Endothelial cell of umbilical vein (primary cell): ENCODE measurements at regions not wholly inside any gene's neighbourhood (a gene's known extent, or its start where the extent isn't known, plus 50 kb on each side); places are given as distances from the start of the nearest gene placed in this dataset.
A peak's percentile ranks its signal among the peaks of the same experiment; 100 is the strongest.

Experiments used
- BruUV-seq: library from RNA; stranded (reverse); fragments of 400-500 nt; replicated peaks from 2 replicates; lab custom pipeline; 2021; lab: Mats Ljungman, UMichigan
- CTCF ChIA-PET: fragments of 300-600, 350-600 bp; sonication (Branson Sonifier 250); formaldehyde crosslinking; loops from one replicate; lab custom pipeline; 2021; ENCODE audit warnings: antibody characterized with exemption, inconsistent platforms; lab: Charles Lee
- POLR2A ChIA-PET: fragments of 300-600, 350-600 bp; sonication (Branson Sonifier 250); formaldehyde crosslinking; loops from one replicate; lab custom pipeline; 2021; ENCODE audit warnings: antibody characterized with exemption, inconsistent platforms; lab: Charles Lee
- DNase-seq: peaks from one replicate; pipeline ENCODE4 v3.0.0-alpha.2; 2011; ENCODE audit warnings: low read depth, low spot score
- FAIRE-seq: peaks from 2 replicates; lab custom pipeline; 2011; peaks lifted over from hg19 to GRCh38; lab: Jason Lieb, UNC
- H2AFZ ChIP-seq: 2 replicates; pipeline ENCODE4 v1.6.0; 2012; ENCODE audit warnings: low read depth, low read length, control low read depth, inconsistent platforms
- H3K27ac ChIP-seq: 2 replicates; pipeline ENCODE4 v1.5.1; 2011; ENCODE audit warnings: low read depth, mild to moderate bottlenecking, control low read depth, low read length, moderate library complexity; ENCODE audit not compliant: insufficient read depth
- H3K27me3 ChIP-seq, 2 experiments: 2 replicates each; pipeline versions ENCODE4 v1.6.0 to v1.6.1; 2011; ENCODE audit warnings: low read length in 2 of 2, mixed read lengths in 1 of 2; ENCODE audit not compliant: control insufficient read depth in 2 of 2, insufficient read depth in 2 of 2
- H3K36me3 ChIP-seq, 2 experiments: 2 replicates in 1 of 2; 3 replicates in 1 of 2; pipeline ENCODE4 v1.5.1; 2011; ENCODE audit warnings: low read length in 2 of 2, mild to moderate bottlenecking in 1 of 2, moderate library complexity in 1 of 2; ENCODE audit not compliant: control insufficient read depth in 2 of 2, insufficient read depth in 2 of 2; ENCODE audit errors: extremely low read depth in 1 of 2
- H3K4me1 ChIP-seq: 3 replicates; pipeline ENCODE4 v1.5.1; 2011; ENCODE audit warnings: mild to moderate bottlenecking, low read length; ENCODE audit not compliant: control insufficient read depth, insufficient read depth; ENCODE audit errors: extremely low read depth
- H3K4me2 ChIP-seq: 2 replicates; pipeline ENCODE4 v1.6.1; 2011; ENCODE audit warnings: low read length, control low read depth, mixed read lengths; ENCODE audit not compliant: insufficient read depth
- H3K4me3 ChIP-seq, 3 experiments: fragments of 200-600 bp in 1 of 3; sonication (generic), shearing (Covaris generic) in 1 of 3; replicated peaks in 1 of 3; 2 replicates each; pipeline ENCODE4 v1.5.1; 2011 to 2016; ENCODE audit warnings: control low read depth in 3 of 3, low read length in 3 of 3, mild to moderate bottlenecking in 2 of 3, inconsistent platforms in 1 of 3, low read depth in 1 of 3, moderate library complexity in 1 of 3; ENCODE audit not compliant: insufficient read depth in 1 of 3
- H3K79me2 ChIP-seq: 2 replicates; pipeline ENCODE4 v1.6.0; 2012; ENCODE audit warnings: low read length, inconsistent platforms; ENCODE audit not compliant: control insufficient read depth, insufficient read depth
- H3K9ac ChIP-seq: replicated peaks from 2 replicates; pipeline ENCODE3; 2011; ENCODE audit warnings: low read length, control low read depth; ENCODE audit not compliant: insufficient read depth; ENCODE audit errors: extremely low read depth
- H3K9me1 ChIP-seq: replicated peaks from 3 replicates; pipeline ENCODE4 v1.6.0; 2011; ENCODE audit warnings: mild to moderate bottlenecking, low read length; ENCODE audit not compliant: control insufficient read depth, insufficient read depth; ENCODE audit errors: extremely low read depth
- H3K9me3 ChIP-seq: replicated peaks from 2 replicates; pipeline ENCODE4 v1.5.1; 2012; ENCODE audit warnings: low read length, inconsistent platforms; ENCODE audit not compliant: control insufficient read depth, insufficient read depth
- H4K20me1 ChIP-seq: replicated peaks from 2 replicates; pipeline ENCODE3; 2011; ENCODE audit warnings: mild to moderate bottlenecking, low read length; ENCODE audit not compliant: control insufficient read depth, insufficient read depth; ENCODE audit errors: extremely low read depth
- EZH2 ChIP-seq: IDR thresholded peaks from 2 replicates; pipeline ENCODE4 v1.6.1; 2012; ENCODE audit warnings: borderline replicate concordance, low read depth, mild to moderate bottlenecking, moderate library complexity, low read length, inconsistent platforms; ENCODE audit not compliant: severe bottlenecking
- FOS ChIP-seq: IDR thresholded peaks from 2 replicates; pipeline ENCODE4 v1.6.1; 2011; ENCODE audit warnings: mild to moderate bottlenecking, low read length, moderate library complexity, borderline replicate concordance; ENCODE audit not compliant: insufficient read depth
- GATA2 ChIP-seq: IDR thresholded peaks from 2 replicates; pipeline ENCODE4 v1.7.0; 2011; ENCODE audit warnings: low read depth, mild to moderate bottlenecking, moderate library complexity, mixed read lengths, low read length; ENCODE audit not compliant: insufficient read length, insufficient read depth
- JUN ChIP-seq: IDR thresholded peaks from 2 replicates; pipeline ENCODE4 v1.6.1; 2011; ENCODE audit warnings: borderline replicate concordance, low read depth; ENCODE audit not compliant: insufficient read length, insufficient read depth
- MYC ChIP-seq: IDR thresholded peaks from one replicate; pipeline ENCODE4 v1.6.1; 2011; ENCODE audit warnings: mild to moderate bottlenecking, low read depth, low read length
- POLR2A ChIP-seq: IDR thresholded peaks from 2 replicates; pipeline ENCODE4 v1.6.1; 2012; ENCODE audit warnings: low read depth, mild to moderate bottlenecking, control low read depth, low read length
- POLR2AphosphoS5 ChIP-seq: IDR thresholded peaks from 2 replicates; pipeline ENCODE4 v1.6.1; 2012; ENCODE audit warnings: low read depth, mild to moderate bottlenecking, control low read depth, low read length, moderate library complexity; ENCODE audit not compliant: insufficient read depth
- dilution Hi-C: fragments of 300-500 bp; cut with MboI; formaldehyde crosslinking; loops from one replicate; pipeline ENCODE4 v1.15.0; 2019; ENCODE audit warnings: low sequenced_read_pairs; ENCODE audit not compliant: extremely low pct_ligation_motif_present
- intact Hi-C: fragments of 100-400 bp; cut with micrococcal nuclease; formaldehyde crosslinking; loops from one replicate; pipeline ENCODE4 v1.10.0; 2022
- TF ChIP-seq, protein P1 (sequence below), 2 donors: IDR thresholded peaks; 1 replicate in 1 of 2; 2 replicates in 1 of 2; pipeline ENCODE4 v1.5.1; 2011; ENCODE audit warnings: low read length in 2 of 2, mild to moderate bottlenecking in 2 of 2, moderate library complexity in 2 of 2, control low read depth in 1 of 2, inconsistent platforms in 1 of 2, low read depth in 1 of 2; ENCODE audit not compliant: insufficient read depth in 1 of 2; ENCODE audit errors: extremely low read depth in 1 of 2
- TF ChIP-seq, protein P2 (sequence below): IDR thresholded peaks from 2 replicates; pipeline ENCODE4 v1.6.1; 2011; ENCODE audit not compliant: insufficient read depth, insufficient read length

DNA sequence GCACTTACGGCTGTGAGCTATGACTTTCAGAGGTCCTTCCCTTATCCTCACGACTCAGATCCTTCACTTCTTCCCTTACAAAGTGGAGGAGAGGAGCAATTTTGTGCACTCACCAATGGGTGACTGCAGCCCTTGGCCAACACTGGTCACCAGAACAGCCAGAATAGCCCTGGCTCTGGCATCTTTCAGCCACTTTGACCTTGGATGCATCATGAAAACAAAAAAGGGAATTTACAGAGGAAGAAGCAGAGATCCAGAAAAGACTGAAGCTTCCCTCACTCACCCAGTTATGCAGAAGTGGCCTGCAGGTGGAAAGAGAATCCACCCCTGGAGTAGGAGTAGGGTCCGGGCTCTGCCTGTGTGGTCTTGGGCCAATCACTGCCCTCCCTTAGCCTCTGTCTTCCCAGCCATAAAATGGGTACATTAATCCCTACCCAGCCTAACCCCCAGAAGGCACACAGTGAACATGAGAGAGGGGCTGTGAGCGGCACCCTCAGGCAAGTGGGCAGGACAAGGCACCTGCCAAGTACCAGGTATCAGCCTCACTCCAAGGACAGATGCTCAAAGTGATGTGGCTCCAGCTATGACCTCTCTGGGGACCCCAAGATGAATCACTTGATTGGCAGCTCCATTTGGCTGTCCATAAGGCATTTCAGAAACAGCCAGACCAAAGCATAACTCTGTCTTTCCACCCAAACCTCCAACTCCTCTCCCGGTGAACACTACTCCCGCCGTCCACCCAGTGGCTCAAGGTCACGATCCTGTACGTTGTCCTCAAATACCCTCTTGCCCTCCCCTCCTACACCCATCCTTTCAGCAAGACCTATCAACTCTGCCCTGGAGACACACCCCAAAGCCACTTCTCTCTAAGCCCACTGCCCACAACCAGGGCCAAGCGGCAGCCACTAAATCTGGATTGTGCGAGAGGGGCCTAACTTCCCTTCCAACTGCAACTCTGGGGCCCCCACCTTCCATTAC lies 129.8 kb upstream of the ZMIZ1 start:
- ChIA-PET POLR2A (no interaction called here), CTCF (interaction anchor here (0.9 to 1.8 kb wide), 4 partner anchors 34 to 128 kb away, joined by 3 to 5 read pairs (median 4); no protein-coding TSS in a partner anchor)
- Histone ChIP-seq H4K20me1 (no peaks in the 10 kb centered on the region), H3K36me3 (no peaks in the 10 kb centered on the region), H3K27me3 (no peaks in the 10 kb centered on the region), H3K27ac (peak overlapping the region; percentile 47), H3K9me3 (no peaks in the 10 kb centered on the region), H3K4me2 (no peak overlapping the region), H3K9ac (no peak overlapping the region), H3K79me2 (no peaks in the 10 kb centered on the region), H3K4me3 (no peak overlapping the region), H3K9me1 (no peaks in the 10 kb centered on the region), H3K4me1 (peaks cover 16% of the 10 kb centered on the region), H2AFZ (peak overlapping the region; percentile 90)
- dilution Hi-C loops (no loop called here), intact Hi-C loops (loop anchor here (1.0 kb wide), 3 partner anchors 35 to 256 kb away; no protein-coding TSS in a partner anchor)
- TF ChIP-seq, protein P1, sequence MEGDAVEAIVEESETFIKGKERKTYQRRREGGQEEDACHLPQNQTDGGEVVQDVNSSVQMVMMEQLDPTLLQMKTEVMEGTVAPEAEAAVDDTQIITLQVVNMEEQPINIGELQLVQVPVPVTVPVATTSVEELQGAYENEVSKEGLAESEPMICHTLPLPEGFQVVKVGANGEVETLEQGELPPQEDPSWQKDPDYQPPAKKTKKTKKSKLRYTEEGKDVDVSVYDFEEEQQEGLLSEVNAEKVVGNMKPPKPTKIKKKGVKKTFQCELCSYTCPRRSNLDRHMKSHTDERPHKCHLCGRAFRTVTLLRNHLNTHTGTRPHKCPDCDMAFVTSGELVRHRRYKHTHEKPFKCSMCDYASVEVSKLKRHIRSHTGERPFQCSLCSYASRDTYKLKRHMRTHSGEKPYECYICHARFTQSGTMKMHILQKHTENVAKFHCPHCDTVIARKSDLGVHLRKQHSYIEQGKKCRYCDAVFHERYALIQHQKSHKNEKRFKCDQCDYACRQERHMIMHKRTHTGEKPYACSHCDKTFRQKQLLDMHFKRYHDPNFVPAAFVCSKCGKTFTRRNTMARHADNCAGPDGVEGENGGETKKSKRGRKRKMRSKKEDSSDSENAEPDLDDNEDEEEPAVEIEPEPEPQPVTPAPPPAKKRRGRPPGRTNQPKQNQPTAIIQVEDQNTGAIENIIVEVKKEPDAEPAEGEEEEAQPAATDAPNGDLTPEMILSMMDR (IDR thresholded peaks at IDR 0.05; ENCODE audit: extremely low read depth in 1 of 2, insufficient read depth in 1 of 2, low read depth in 1 of 2, low read length in 2 of 2), result no peak
- DNase-seq (no peak), FAIRE-seq (no peak)
- no TSS peak for BruUV-seq

DNA sequence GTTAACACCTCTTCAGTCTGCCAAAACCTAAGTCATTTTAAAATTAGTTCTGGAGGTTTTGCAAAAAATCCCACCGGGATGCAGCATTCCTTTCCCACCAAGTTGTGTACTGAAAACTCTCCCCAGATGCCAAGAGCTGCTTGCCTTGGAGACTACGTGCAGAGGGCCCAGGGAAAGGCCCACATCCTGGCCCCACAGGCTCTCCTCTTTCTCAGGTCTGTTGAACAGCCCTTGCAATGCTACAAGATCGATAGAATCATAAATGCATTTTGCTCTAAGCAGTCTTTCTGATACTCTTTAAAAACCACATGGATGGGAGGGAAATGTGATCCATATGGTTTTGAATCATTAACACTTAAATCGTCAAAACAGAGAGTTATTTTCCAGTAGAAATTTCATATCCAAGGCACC lies 126.7 kb upstream of the ZMIZ1 start:
- POLR2A ChIA-PET, result no interaction called here
- H3K9ac ChIP-seq, result no peak overlapping the region
- no peaks in the 10 kb centered on the region for H3K27me3 ChIP-seq
- TF ChIP-seq FOS (no peak), EZH2 (no peak), GATA2 (no peak), JUN (no peak), MYC (no peak), POLR2AphosphoS5 (no peak), POLR2A (no peak)
- TF ChIP-seq, protein P2, sequence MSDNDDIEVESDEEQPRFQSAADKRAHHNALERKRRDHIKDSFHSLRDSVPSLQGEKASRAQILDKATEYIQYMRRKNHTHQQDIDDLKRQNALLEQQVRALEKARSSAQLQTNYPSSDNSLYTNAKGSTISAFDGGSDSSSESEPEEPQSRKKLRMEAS, result no peak
- TF ChIP-seq, protein P1 (IDR thresholded peaks at IDR 0.05; ENCODE audit: extremely low read depth in 1 of 2, insufficient read depth in 1 of 2, low read depth in 1 of 2, low read length in 2 of 2), result no peak
- H3K27ac ChIP-seq, result no peak overlapping the region
- no peaks in the 10 kb centered on the region for H3K79me2 ChIP-seq
- intact Hi-C loops, result no loop called here
- no peaks in the 10 kb centered on the region for H4K20me1 ChIP-seq
- dilution Hi-C loops, result no loop called here
- peaks cover 16% of the 10 kb centered on the region for H3K4me1 ChIP-seq
- no peak overlapping the region for H3K4me3 ChIP-seq
- no peaks in the 10 kb centered on the region for H3K36me3 ChIP-seq
- H3K9me1 ChIP-seq, result no peaks in the 10 kb centered on the region
- BruUV-seq, result no TSS peak
- DNase-seq (no peak), FAIRE-seq (no peak)
- H3K9me3 ChIP-seq, result no peaks in the 10 kb centered on the region
- no peak overlapping the region for H3K4me2 ChIP-seq
- H2AFZ ChIP-seq, result no peak overlapping the region
- CTCF ChIA-PET, result no interaction called here
